H9 (cell line): ENCODE measurements at regions not wholly inside any gene's neighbourhood (a gene's known extent, or its start where the extent isn't known, plus 50 kb on each side); places are given as distances from the start of the nearest gene placed in this dataset.

Source experiments
- DNase-seq: peaks from one replicate; pipeline ENCODE4 v3.0.0-alpha.2; 2017
- H2AFZ ChIP-seq: one replicate; pipeline ENCODE4 v1.6.1; 2013; ENCODE audit warnings: mild to moderate bottlenecking, low read length, control low read depth, moderate library complexity
- H2AK5ac ChIP-seq: 2 replicates; pipeline ENCODE4 v1.6.1; 2013; ENCODE audit warnings: low read length, control low read depth, mixed read lengths; ENCODE audit not compliant: insufficient read length
- H2BK120ac ChIP-seq: one replicate; pipeline ENCODE4 v1.6.1; 2013; ENCODE audit warnings: low read depth, mild to moderate bottlenecking, low read length, control low read depth, inconsistent platforms; ENCODE audit not compliant: poor library complexity, severe bottlenecking
- H2BK12ac ChIP-seq: 2 replicates; pipeline ENCODE4 v1.6.1; 2013; ENCODE audit warnings: low read length, control low read depth, mixed read lengths, low read depth; ENCODE audit not compliant: insufficient read length
- H2BK15ac ChIP-seq: 2 replicates; pipeline ENCODE4 v1.6.1; 2013; ENCODE audit warnings: low read depth, low read length, control low read depth
- H2BK20ac ChIP-seq: one replicate; pipeline ENCODE4 v1.6.1; 2013; ENCODE audit warnings: low read depth, mild to moderate bottlenecking, low read length, control low read depth, inconsistent platforms; ENCODE audit not compliant: poor library complexity, severe bottlenecking
- H2BK5ac ChIP-seq: 2 replicates; pipeline ENCODE4 v1.6.1; 2013; ENCODE audit warnings: low read length, control low read depth, mixed read lengths; ENCODE audit not compliant: insufficient read length
- H3K14ac ChIP-seq: 2 replicates; pipeline ENCODE4 v1.6.1; 2013; ENCODE audit warnings: low read length, control low read depth; ENCODE audit not compliant: insufficient read depth
- H3K18ac ChIP-seq: 2 replicates; pipeline ENCODE4 v1.6.1; 2013; ENCODE audit warnings: low read depth, mild to moderate bottlenecking, mixed read lengths, low read length, control low read depth; ENCODE audit not compliant: insufficient read length
- H3K23ac ChIP-seq: 2 replicates; pipeline ENCODE4 v1.6.1; 2013; ENCODE audit warnings: low read length, control low read depth, mixed read lengths, low read depth; ENCODE audit not compliant: insufficient read length
- H3K23me2 ChIP-seq: 2 replicates; pipeline ENCODE4 v1.6.1; 2013; ENCODE audit warnings: low read depth, mild to moderate bottlenecking, mixed read lengths, low read length, control low read depth; ENCODE audit not compliant: insufficient read length, poor library complexity, severe bottlenecking
- H3K27ac ChIP-seq: 2 replicates; pipeline ENCODE4 v1.5.1; 2013; ENCODE audit warnings: low read length, control low read depth, mixed read lengths, low read depth; ENCODE audit not compliant: insufficient read length
- H3K27me3 ChIP-seq: 2 replicates; pipeline ENCODE4 v1.6.1; 2013; ENCODE audit warnings: low read length, control low read depth, inconsistent platforms; ENCODE audit not compliant: insufficient read depth
- H3K4ac ChIP-seq: 2 replicates; pipeline ENCODE4 v1.6.1; 2013; ENCODE audit warnings: low read depth, mild to moderate bottlenecking, control low read depth, inconsistent platforms, low read length, moderate library complexity
- H3K4me1 ChIP-seq: 2 replicates; pipeline ENCODE4 v1.6.1; 2013; ENCODE audit warnings: low read length, control low read depth, inconsistent platforms; ENCODE audit not compliant: insufficient read depth
- H3K4me2 ChIP-seq: 2 replicates; pipeline ENCODE4 v1.6.1; 2013; ENCODE audit warnings: low read length, control low read depth, mixed read lengths; ENCODE audit not compliant: insufficient read length, insufficient read depth
- H3K56ac ChIP-seq: 2 replicates; pipeline ENCODE4 v1.6.1; 2013; ENCODE audit warnings: low read depth, mild to moderate bottlenecking, mixed read lengths, low read length, control low read depth; ENCODE audit not compliant: insufficient read length
- H3K79me1 ChIP-seq: 2 replicates; pipeline ENCODE4 v1.6.1; 2013; ENCODE audit warnings: low read depth, mild to moderate bottlenecking, moderate library complexity, low read length, control low read depth, inconsistent platforms; ENCODE audit not compliant: insufficient read depth, poor library complexity, severe bottlenecking
- H3K79me2 ChIP-seq: 2 replicates; pipeline ENCODE4 v1.6.1; 2013; ENCODE audit warnings: low read length, control low read depth, inconsistent platforms; ENCODE audit not compliant: insufficient read depth
- H3K9ac ChIP-seq: 2 replicates; pipeline ENCODE4 v1.6.1; 2013; ENCODE audit warnings: low read length, control low read depth, mixed read lengths; ENCODE audit not compliant: insufficient read length; ENCODE audit errors: extremely low read depth
- H3K9me3 ChIP-seq: one replicate; pipeline ENCODE4 v1.6.1; 2013; ENCODE audit warnings: low read depth, low read length, inconsistent platforms; ENCODE audit not compliant: control insufficient read depth
- H3T11ph ChIP-seq: one replicate; pipeline ENCODE4 v1.6.1; 2013; ENCODE audit warnings: mild to moderate bottlenecking, low read length, control low read depth, inconsistent platforms
- H4K20me1 ChIP-seq: one replicate; pipeline ENCODE4 v1.6.1; 2013; ENCODE audit not compliant: control insufficient read depth, insufficient read length, insufficient read depth
- H4K5ac ChIP-seq: 2 replicates; pipeline ENCODE4 v1.6.1; 2013; ENCODE audit warnings: low read depth, mild to moderate bottlenecking, mixed read lengths, low read length, control low read depth; ENCODE audit not compliant: insufficient read length
- H4K8ac ChIP-seq: replicated peaks from 2 replicates; pipeline ENCODE4 v1.6.1; 2013; ENCODE audit warnings: low read length, control low read depth, mixed read lengths, low read depth; ENCODE audit not compliant: insufficient read length
- H4K91ac ChIP-seq: 2 replicates; pipeline ENCODE4 v1.6.1; 2013; ENCODE audit warnings: low read depth, mild to moderate bottlenecking, moderate library complexity, mixed read lengths, low read length, control low read depth; ENCODE audit not compliant: insufficient read length
- H3K27ac Mint-ChIP-seq, 3 experiments: 2 replicates in 2 of 3; 3 replicates in 1 of 3; pipeline ENCODE4 v1.8.0; 2020 to 2021; ENCODE audit warnings: mixed read lengths in 3 of 3, mild to moderate bottlenecking in 1 of 3, moderate library complexity in 1 of 3
- H3K27me3 Mint-ChIP-seq: 2 replicates; pipeline ENCODE4 v1.8.0; 2021; ENCODE audit warnings: low read depth, mild to moderate bottlenecking, moderate library complexity, mixed read lengths
- H3K36me3 Mint-ChIP-seq, 3 experiments: 2 replicates in 2 of 3; 3 replicates in 1 of 3; pipeline ENCODE4 v1.8.0; 2020 to 2021; ENCODE audit warnings: low read depth in 3 of 3, mixed read lengths in 3 of 3; ENCODE audit not compliant: insufficient read depth in 1 of 3
- H3K4me1 Mint-ChIP-seq, 2 experiments: 2 replicates each; pipeline ENCODE4 v1.8.0; 2020; ENCODE audit warnings: mixed read lengths in 2 of 2
- H3K4me3 Mint-ChIP-seq, 2 experiments: 2 replicates in 1 of 2; 3 replicates in 1 of 2; pipeline ENCODE4 v1.8.0; 2020 to 2021; ENCODE audit warnings: mild to moderate bottlenecking in 2 of 2, mixed read lengths in 2 of 2, moderate library complexity in 1 of 2
- H3K9me3 Mint-ChIP-seq, 2 experiments: 2 replicates in 1 of 2; 3 replicates in 1 of 2; pipeline ENCODE4 v1.8.0; 2020; ENCODE audit warnings: mild to moderate bottlenecking in 2 of 2, mixed read lengths in 2 of 2, moderate library complexity in 1 of 2
- CTCF ChIP-seq: fragments of 200-600 bp; sonication (generic); conservative IDR thresholded peaks from 3 replicates; pipeline ENCODE4 v1.8.0; 2021; ENCODE audit warnings: antibody characterized with exemption, mild to moderate bottlenecking
- WGBS: extraction: QIAGEN DNeasy Blood & Tissue Kit; methylation state at CpG from one replicate; pipeline ENCODE4 v1.1.7; 2013; ENCODE audit warnings: missing lambda C conversion rate, low lambda C conversion rate, mixed read lengths; ENCODE audit not compliant: insufficient read length; ENCODE audit errors: extremely low coverage; 5-methylcytosine and 5-hydroxymethylcytosine counted together

GRCh38 chr3:88262527-88262926, 112.8 kb downstream of the C3orf38 start:
- DNase-seq: no peak
- Histone ChIP-seq H4K91ac (no peak overlapping the region), H3K27me3 (no peaks in the 10 kb centered on the region), H3K18ac (no peak overlapping the region), H3K9me3 (no peaks in the 10 kb centered on the region), H3K9ac (no peak overlapping the region), H3K79me1 (no peaks in the 10 kb centered on the region), H3T11ph (no peak overlapping the region), H3K23ac (no peak overlapping the region), H2BK20ac (no peak overlapping the region), H3K4me1 (no peaks in the 10 kb centered on the region), H4K5ac (no peak overlapping the region), H2BK5ac (no peak overlapping the region), H3K56ac (no peak overlapping the region), H2BK15ac (no peak overlapping the region), H2BK120ac (no peak overlapping the region), H2AFZ (no peak overlapping the region), H2AK5ac (no peak overlapping the region), H3K27ac (no peak overlapping the region), H4K20me1 (no peaks in the 10 kb centered on the region), H3K23me2 (no peaks in the 10 kb centered on the region), H2BK12ac (no peak overlapping the region), H3K4me2 (no peak overlapping the region), H3K79me2 (no peaks in the 10 kb centered on the region), H3K4ac (no peak overlapping the region), H3K14ac (no peak overlapping the region), H4K8ac (no peak overlapping the region)
- no peaks in the 10 kb centered on the region for H3K27me3 Mint-ChIP-seq
- no peak overlapping the region for H3K4me3 Mint-ChIP-seq
- peak overlapping the region in 1 of 3 experiments; percentile 37; a peak in 1 of 7 replicates for H3K27ac Mint-ChIP-seq
- H3K4me1 Mint-ChIP-seq: no peaks in the 10 kb centered on the region
- no CpG with 5 or more reads among the region's 4 CpGs for WGBS
- no peaks in the 10 kb centered on the region for H3K36me3 Mint-ChIP-seq
- no peak for TF ChIP-seq CTCF
- no peaks in the 10 kb centered on the region for H3K9me3 Mint-ChIP-seq
